Testis (tissue), 2 donors: ENCODE measurements at regions not wholly inside any gene's neighbourhood (a gene's known extent, or its start where the extent isn't known, plus 50 kb on each side); places are given as distances from the start of the nearest gene placed in this dataset.

ENCODE experiments used
- POLR2A ChIP-seq: fragments of 450-650 bp; IDR thresholded peaks from one replicate; pipeline ENCODE4 v1.6.1; 2017; ENCODE audit warnings: antibody characterized with exemption, mild to moderate bottlenecking, moderate library complexity
- TF ChIP-seq, protein P1 (sequence below), 3 experiments: fragments of 450-650 bp in 2 of 3; fragments of 200-600 bp in 1 of 3; sonication (generic) in 1 of 3; IDR thresholded peaks; one replicate each; pipeline ENCODE4 v1.5.1; 2016 to 2019; ENCODE audit warnings: antibody characterized with exemption in 3 of 3, mild to moderate bottlenecking in 2 of 3, moderate library complexity in 1 of 3

DNA sequence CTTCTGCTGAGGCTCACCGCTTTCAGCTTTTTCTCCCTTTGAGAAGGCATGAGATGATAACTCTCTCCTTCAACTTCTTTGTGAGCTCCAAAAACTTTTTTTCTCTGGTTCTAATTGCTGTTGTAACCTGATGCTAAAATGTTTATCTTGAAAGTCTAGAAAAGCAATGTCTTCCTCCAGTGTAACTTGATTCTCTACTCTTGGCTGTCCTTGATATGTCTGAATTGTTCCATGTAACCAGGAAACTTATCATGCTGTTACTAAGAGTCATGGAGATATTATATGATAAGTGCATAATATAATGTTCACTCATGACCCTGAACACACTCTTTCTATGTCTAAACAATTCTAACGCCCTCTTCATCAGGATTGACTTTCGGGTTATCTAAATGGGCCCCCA, 128.0 kb upstream of the ABCA1 start:
- TF ChIP-seq, protein P1, sequence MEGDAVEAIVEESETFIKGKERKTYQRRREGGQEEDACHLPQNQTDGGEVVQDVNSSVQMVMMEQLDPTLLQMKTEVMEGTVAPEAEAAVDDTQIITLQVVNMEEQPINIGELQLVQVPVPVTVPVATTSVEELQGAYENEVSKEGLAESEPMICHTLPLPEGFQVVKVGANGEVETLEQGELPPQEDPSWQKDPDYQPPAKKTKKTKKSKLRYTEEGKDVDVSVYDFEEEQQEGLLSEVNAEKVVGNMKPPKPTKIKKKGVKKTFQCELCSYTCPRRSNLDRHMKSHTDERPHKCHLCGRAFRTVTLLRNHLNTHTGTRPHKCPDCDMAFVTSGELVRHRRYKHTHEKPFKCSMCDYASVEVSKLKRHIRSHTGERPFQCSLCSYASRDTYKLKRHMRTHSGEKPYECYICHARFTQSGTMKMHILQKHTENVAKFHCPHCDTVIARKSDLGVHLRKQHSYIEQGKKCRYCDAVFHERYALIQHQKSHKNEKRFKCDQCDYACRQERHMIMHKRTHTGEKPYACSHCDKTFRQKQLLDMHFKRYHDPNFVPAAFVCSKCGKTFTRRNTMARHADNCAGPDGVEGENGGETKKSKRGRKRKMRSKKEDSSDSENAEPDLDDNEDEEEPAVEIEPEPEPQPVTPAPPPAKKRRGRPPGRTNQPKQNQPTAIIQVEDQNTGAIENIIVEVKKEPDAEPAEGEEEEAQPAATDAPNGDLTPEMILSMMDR (IDR thresholded peaks at IDR 0.05) = no peak
- TF ChIP-seq POLR2A = no peak
